HT1080 (cell line): ENCODE measurements at regions not wholly inside any gene's neighbourhood (a gene's known extent, or its start where the extent isn't known, plus 50 kb on each side); places are given as distances from the start of the nearest gene placed in this dataset. TPM values are rescaled to one million over a fixed set of nuclear protein-coding genes. Genes with fewer than 3 reads are reported as not detected.
A peak's percentile ranks its signal among the peaks of the same experiment; 100 is the strongest.

Experiments used
- DNase-seq: peaks from one replicate; pipeline ENCODE4 v3.0.0-alpha.2; 2015; ENCODE audit warnings: low read depth
- small RNA-seq: library from RNA; depleted of rRNA; stranded (forward); fragments of <200 nt; gene quantifications from one replicate; pipeline ENCODE3, GENCODE V24; 2014

- DNase-seq, result no peak
Measured at GRCh38 chr13:72004784-72005374, 137.9 kb upstream of the DACH1 start.

GRCh38 chr13:72004246-72004645 lies 137.2 kb upstream of the DACH1 start:
- no peak for DNase-seq

- no peak for DNase-seq
Measured at GRCh38 chr13:71998223-71998622, 131.2 kb upstream of the DACH1 start.

- DNase-seq, result peak; percentile 15
Measured at GRCh38 chr13:71979616-71980015, 112.6 kb upstream of the DACH1 start.

GRCh38 chr13:71977028-71977427 lies 110.0 kb upstream of the DACH1 start:
- no peak for DNase-seq

- DNase-seq, result peak; percentile 44
Measured at GRCh38 chr13:71967990-71968389, 101.0 kb upstream of the DACH1 start.

GRCh38 chr13:71964491-71965100 lies 97.6 kb upstream of the DACH1 start:
- peak; percentile 77 for DNase-seq

- DNase-seq, result no peak
Measured at GRCh38 chr13:71962735-71963134, 95.7 kb upstream of the DACH1 start.

GRCh38 chr13:71962126-71962525 lies 95.1 kb upstream of the DACH1 start:
- no peak for DNase-seq

GRCh38 chr13:71949441-71949840 lies 82.4 kb upstream of the DACH1 start:
- DNase-seq, result no peak

- no peak for DNase-seq
Measured at GRCh38 chr13:71939186-71939585, 72.2 kb upstream of the DACH1 start.

GRCh38 chr13:71935166-71935840 lies 68.3 kb upstream of the DACH1 start:
- DNase-seq, result no peak

GRCh38 chr13:71924931-71925330 lies 57.9 kb upstream of the DACH1 start:
- no peak for DNase-seq

GRCh38 chr13:71922194-71922593 lies 55.2 kb upstream of the DACH1 start:
- no peak for DNase-seq

Small RNA genes in the stretch of these regions (small RNA-seq; reads per million reads assigned to genes)
- not detected for gene RF00263
- gene RF00411, result not detected
- not detected for gene RF00440
- gene RF02271, result not detected
- not detected for gene RPL18AP17
